ENCODE measurements at regions not wholly inside any gene's neighbourhood (a gene's known extent, or its start where the extent isn't known, plus 50 kb on each side); places are given as distances from the start of the nearest gene placed in this dataset.

DNA sequence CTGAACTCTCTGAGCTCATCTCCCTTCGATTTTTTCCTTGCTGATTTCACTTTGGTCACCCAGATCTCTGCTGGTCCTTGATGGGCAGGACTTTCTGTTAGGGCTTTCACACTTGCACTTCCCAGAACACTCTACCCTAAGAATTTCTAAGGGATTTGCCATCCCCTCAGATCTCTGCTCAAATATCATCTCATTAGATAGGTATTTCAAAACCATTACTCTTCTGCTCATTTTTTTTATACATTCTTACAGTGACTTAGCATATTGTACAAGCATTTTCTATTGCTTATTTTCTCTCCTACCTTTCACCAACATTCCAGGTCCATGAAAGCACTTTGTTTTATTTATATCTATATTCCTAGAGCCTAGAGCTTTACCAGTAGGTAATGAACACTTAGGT is 913.3 kb downstream of the PDHA2 start:
- no peaks in the 10 kb centered on the region for H3K27me3 ChIP-seq
- no peak overlapping the region for H3K4me3 ChIP-seq
- no peak for TF ChIP-seq CTCF (IDR thresholded peaks at IDR 0.05)
- H3K4me1 ChIP-seq: no peaks in the 10 kb centered on the region
- no peaks in the 10 kb centered on the region for H3K36me3 ChIP-seq
- DNase-seq: no peak
- no peaks in the 10 kb centered on the region for H3K9me3 ChIP-seq
- H3K27ac ChIP-seq: no peak overlapping the region
- intact Hi-C loops (cut with DNase I): no loop called here
- no peak overlapping the region for H3K9ac ChIP-seq (ENCODE audit: low read depth in 2 of 2, low read length in 2 of 2)

DNA sequence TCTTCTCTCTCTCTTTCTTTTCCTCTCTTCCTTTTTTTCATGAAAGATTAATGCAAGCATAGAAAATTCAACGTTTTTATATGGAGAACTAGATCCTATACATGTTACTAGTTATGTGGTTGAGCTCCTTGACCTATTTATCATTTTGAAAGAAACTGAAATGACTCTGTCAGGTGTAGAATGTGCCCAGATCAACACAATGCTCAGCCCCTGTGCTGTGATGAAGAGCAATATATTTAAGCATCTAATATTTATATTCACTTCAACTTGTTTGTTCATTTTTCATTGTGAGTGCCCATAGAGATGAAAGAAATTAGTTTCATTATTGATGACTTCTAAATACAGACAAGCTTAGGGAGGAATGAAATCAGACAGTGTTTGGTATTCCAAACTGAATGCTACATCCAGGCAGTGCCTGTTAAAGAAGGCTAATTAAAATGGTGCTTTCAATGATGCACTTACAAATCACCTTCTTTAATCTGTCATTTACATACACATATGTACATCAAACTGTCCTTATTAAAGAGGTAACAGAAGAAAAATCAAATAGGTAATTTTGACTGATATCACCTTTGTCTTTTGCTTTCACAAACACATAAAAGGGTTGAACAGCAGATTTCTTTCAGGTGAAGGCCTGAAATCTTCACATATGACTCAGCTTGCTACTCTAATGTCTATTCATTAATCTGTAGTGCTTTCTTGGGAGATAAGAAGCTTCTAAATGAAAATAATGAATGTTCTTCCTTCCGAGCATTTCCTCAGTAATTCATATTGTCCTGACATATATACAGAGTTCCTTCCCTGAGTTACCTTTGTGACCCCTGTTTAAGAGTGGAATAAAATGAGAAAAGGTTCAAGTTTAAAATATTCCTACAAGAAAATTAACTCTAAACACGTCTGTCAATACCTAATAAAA is 915.9 kb downstream of the PDHA2 start:
- intact Hi-C loops (cut with DNase I): no loop called here
- DNase-seq: no peak
- H3K9me3 ChIP-seq: no peaks in the 10 kb centered on the region

GRCh38 chr4:96756584-96756983 is 916.7 kb downstream of the PDHA2 start:
- intact Hi-C loops (cut with DNase I): no loop called here
- no peak for TF ChIP-seq CTCF (IDR thresholded peaks at IDR 0.05)
- no peak for DNase-seq

More for the DNA sequence above, 915.9 kb downstream of the PDHA2 start:
- H3K27ac ChIP-seq: no peak overlapping the region
- H3K4me1 ChIP-seq: no peaks in the 10 kb centered on the region
- TF ChIP-seq CTCF (IDR thresholded peaks at IDR 0.05): no peak
- no peak overlapping the region for H3K9ac ChIP-seq (ENCODE audit: low read depth in 2 of 2, low read length in 2 of 2)
- no peaks in the 10 kb centered on the region for H3K36me3 ChIP-seq
- H3K4me3 ChIP-seq: no peak overlapping the region
- no peaks in the 10 kb centered on the region for H3K27me3 ChIP-seq

DNA sequence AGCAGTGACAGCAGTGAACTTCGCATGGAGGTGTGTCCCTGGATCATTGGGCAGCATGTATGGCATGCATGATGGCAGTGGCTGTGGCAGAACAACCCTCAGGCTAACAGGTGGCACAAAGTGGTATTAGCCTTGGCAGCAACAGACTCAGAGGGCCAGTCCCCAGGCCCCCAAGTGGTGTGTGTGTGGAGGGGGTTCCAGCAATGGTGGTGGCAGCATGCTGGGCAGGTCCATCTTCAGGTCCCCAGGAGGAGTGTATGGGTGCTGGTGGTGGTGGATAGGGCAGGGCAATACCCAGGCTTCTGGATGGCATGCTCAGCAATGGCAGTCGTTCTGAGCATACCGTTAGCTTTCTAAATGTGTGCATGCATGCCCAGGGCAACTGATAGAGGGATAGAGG is 923.7 kb downstream of the PDHA2 start:
- H3K27ac ChIP-seq: no peak overlapping the region
- intact Hi-C loops (cut with DNase I): no loop called here
- H3K36me3 ChIP-seq: no peaks in the 10 kb centered on the region
- DNase-seq: no peak
- H3K4me1 ChIP-seq: no peaks in the 10 kb centered on the region
- no peaks in the 10 kb centered on the region for H3K9me3 ChIP-seq
- H3K9ac ChIP-seq (ENCODE audit: low read depth in 2 of 2, low read length in 2 of 2): no peak overlapping the region
- H3K27me3 ChIP-seq: no peaks in the 10 kb centered on the region
- no peak for TF ChIP-seq CTCF (IDR thresholded peaks at IDR 0.05)
- H3K4me3 ChIP-seq: no peak overlapping the region

More at GRCh38 chr4:96756584-96756983, 916.7 kb downstream of the PDHA2 start:
- Histone ChIP-seq H3K27ac (no peak overlapping the region), H3K9me3 (no peaks in the 10 kb centered on the region), H3K4me1 (no peaks in the 10 kb centered on the region), H3K4me3 (no peak overlapping the region), H3K36me3 (no peaks in the 10 kb centered on the region), H3K9ac (ENCODE audit: low read depth in 2 of 2, low read length in 2 of 2) (no peak overlapping the region), H3K27me3 (no peaks in the 10 kb centered on the region)

GRCh38 chr4:96766359-96766758 is 926.5 kb downstream of the PDHA2 start:
- H3K9ac ChIP-seq (ENCODE audit: low read depth in 2 of 2, low read length in 2 of 2): no peak overlapping the region
- intact Hi-C loops (cut with DNase I): no loop called here
- no peak for DNase-seq
- no peaks in the 10 kb centered on the region for H3K36me3 ChIP-seq
- no peaks in the 10 kb centered on the region for H3K9me3 ChIP-seq
- no peaks in the 10 kb centered on the region for H3K4me1 ChIP-seq
- H3K27ac ChIP-seq: no peak overlapping the region
- TF ChIP-seq CTCF (IDR thresholded peaks at IDR 0.05): no peak
- H3K4me3 ChIP-seq: no peak overlapping the region
- H3K27me3 ChIP-seq: no peaks in the 10 kb centered on the region
